NT2/D1 (cell line): ENCODE measurements at regions not wholly inside any gene's neighbourhood (a gene's known extent, or its start where the extent isn't known, plus 50 kb on each side); places are given as distances from the start of the nearest gene placed in this dataset.

Experiments
- SUZ12 ChIP-seq: IDR thresholded peaks from 2 replicates; pipeline ENCODE4 v1.6.1; 2011; ENCODE audit not compliant: insufficient read length, insufficient read depth; ENCODE audit errors: extremely low read depth
- YY1 ChIP-seq: IDR thresholded peaks from 2 replicates; pipeline ENCODE4 v1.6.1; 2011; ENCODE audit not compliant: insufficient read length, insufficient read depth
- ZNF274 ChIP-seq: IDR thresholded peaks from 2 replicates; pipeline ENCODE4 v1.6.1; 2011; ENCODE audit warnings: mild to moderate bottlenecking, low read depth, low read length

DNA sequence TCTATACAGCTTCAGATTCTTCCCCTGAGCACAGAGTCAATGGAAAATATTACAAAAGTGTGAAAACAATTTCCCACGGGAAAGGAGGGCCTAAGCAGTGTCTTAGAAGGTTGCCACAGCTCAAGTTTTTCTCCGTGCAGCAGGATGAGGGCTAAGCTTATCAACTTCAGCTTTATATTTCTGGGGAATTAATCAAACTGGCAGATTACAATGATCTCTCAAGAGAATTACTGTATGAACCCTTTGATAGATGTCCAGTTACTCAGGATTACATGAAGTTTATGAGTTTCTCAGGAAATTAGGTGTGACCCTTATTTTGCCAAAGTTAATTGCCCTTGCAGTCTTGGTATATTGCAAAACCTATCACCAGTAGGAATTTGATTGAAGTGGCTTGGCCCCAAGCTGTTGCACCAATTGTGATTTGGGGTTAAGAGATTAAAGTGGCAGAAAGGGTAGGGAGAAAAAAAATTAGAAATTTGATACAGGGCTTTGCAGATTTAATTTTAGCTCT is 298.4 kb downstream of the MAP2K6 start:
- TF ChIP-seq ZNF274 (no peak), YY1 (no peak), SUZ12 (no peak)
